ENCODE measurements at regions not wholly inside any gene's neighbourhood (a gene's known extent, or its start where the extent isn't known, plus 50 kb on each side); places are given as distances from the start of the nearest gene placed in this dataset.
"Not testable (repeated sequence)": the region's sequence is repeated elsewhere in the genome, so short reads cannot be mapped to it uniquely, and the experiment has no call there.

DNA sequence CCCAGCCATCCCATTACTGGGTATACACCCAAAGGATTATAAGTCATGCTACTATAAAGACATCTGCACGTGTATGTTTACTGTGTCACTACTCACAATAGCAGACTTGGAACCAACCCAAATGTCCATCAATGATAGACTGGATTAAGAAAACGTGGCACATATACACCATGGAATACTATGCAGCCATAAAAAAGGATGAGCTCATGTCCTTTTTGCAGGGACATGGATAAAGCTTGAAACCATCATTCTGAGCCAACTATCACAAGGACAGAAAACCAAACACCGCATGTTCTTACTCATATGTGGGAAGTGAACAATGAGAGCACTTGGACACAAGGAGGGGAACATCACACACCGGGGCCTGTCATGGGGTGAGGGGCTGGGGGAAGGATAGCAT, 248.0 kb downstream of the NDUFS4 start:
- TF ChIP-seq, protein P1, sequence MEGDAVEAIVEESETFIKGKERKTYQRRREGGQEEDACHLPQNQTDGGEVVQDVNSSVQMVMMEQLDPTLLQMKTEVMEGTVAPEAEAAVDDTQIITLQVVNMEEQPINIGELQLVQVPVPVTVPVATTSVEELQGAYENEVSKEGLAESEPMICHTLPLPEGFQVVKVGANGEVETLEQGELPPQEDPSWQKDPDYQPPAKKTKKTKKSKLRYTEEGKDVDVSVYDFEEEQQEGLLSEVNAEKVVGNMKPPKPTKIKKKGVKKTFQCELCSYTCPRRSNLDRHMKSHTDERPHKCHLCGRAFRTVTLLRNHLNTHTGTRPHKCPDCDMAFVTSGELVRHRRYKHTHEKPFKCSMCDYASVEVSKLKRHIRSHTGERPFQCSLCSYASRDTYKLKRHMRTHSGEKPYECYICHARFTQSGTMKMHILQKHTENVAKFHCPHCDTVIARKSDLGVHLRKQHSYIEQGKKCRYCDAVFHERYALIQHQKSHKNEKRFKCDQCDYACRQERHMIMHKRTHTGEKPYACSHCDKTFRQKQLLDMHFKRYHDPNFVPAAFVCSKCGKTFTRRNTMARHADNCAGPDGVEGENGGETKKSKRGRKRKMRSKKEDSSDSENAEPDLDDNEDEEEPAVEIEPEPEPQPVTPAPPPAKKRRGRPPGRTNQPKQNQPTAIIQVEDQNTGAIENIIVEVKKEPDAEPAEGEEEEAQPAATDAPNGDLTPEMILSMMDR (IDR thresholded peaks at IDR 0.05): not testable (repeated sequence)
- not testable (repeated sequence) for TF ChIP-seq POLR2A (IDR thresholded peaks at IDR 0.05)

All from heart left ventricle (tissue), 13 donors.